HCT116 (cell line): ENCODE measurements at regions not wholly inside any gene's neighbourhood (a gene's known extent, or its start where the extent isn't known, plus 50 kb on each side); places are given as distances from the start of the nearest gene placed in this dataset.

ENCODE experiments used
- ATAC-seq: fragments of 200-7000 bp; cut with Tn5 transposase; 2 replicates; pipeline ENCODE4 v1.9.1; 2020; ENCODE audit warnings: mild to moderate bottlenecking, moderate library complexity
- BruUV-seq: library from RNA; stranded (reverse); fragments of 400-500 nt; replicated peaks from 2 replicates; lab custom pipeline; 2021; lab: Mats Ljungman, UMichigan
- CTCF ChIA-PET: fragments of 300-600 bp; sonication (Branson Sonifier 250); formaldehyde crosslinking; loops from one replicate; lab custom pipeline; 2021; ENCODE audit warnings: antibody characterized with exemption; lab: Charles Lee
- POLR2A ChIA-PET: fragments of 300-600, 350-600 bp; sonication (Branson Sonifier 250); formaldehyde crosslinking; loops from one replicate; lab custom pipeline; 2021; ENCODE audit warnings: antibody characterized with exemption; lab: Charles Lee
- RAD21 ChIA-PET, 2 experiments: fragments of 300-600 bp; sonication (Branson Sonifier 250); formaldehyde crosslinking; loops; one replicate each; lab custom pipeline; 2023; ENCODE audit warnings: low total read pairs in 2 of 2; ENCODE audit not compliant: uncharacterized antibody in 2 of 2, unreplicated experiment in 2 of 2, low non-redundant PET in 1 of 2; lab: Charles Lee
- DNase-seq: peaks from one replicate; pipeline ENCODE4 v3.0.0-alpha.2; 2010; ENCODE audit warnings: low read depth, low spot score
- H2AFZ ChIP-seq: fragments of 200-600 bp; shearing (Covaris generic), sonication (generic); 2 replicates; pipeline ENCODE4 v1.6.1; 2017; ENCODE audit warnings: low read depth, mixed run types, mixed read lengths, antibody characterized with exemption, low read length; ENCODE audit not compliant: poor library complexity, severe bottlenecking
- H3K27ac ChIP-seq: 2 replicates; pipeline ENCODE4 v1.5.1; 2012; ENCODE audit warnings: low read depth, low read length
- H3K27me3 ChIP-seq: fragments of 200-600 bp; sonication (generic); 2 replicates; pipeline ENCODE4 v1.6.1; 2016; ENCODE audit warnings: mixed run types, low read length, mixed read lengths; ENCODE audit not compliant: insufficient read depth
- H3K36me3 ChIP-seq, 2 experiments: fragments of 200-500 bp in 1 of 2; fragments of 200-600 bp in 1 of 2; sonication (Bioruptor generic) in 1 of 2; sonication (generic) in 1 of 2; 2 replicates each; pipeline versions ENCODE4 v1.5.1 to v1.6.1; 2014 to 2016; ENCODE audit warnings: low read length in 2 of 2, inconsistent platforms in 1 of 2, mixed read lengths in 1 of 2, mixed run types in 1 of 2; ENCODE audit not compliant: insufficient read depth in 2 of 2, control insufficient read depth in 1 of 2
- H3K4me1 ChIP-seq, 2 experiments: fragments of 200-600 bp in 1 of 2; sonication (generic) in 1 of 2; 2 replicates each; pipeline versions ENCODE4 v1.5.1 to v1.6.1; 2012 to 2017; ENCODE audit warnings: low read length in 2 of 2, inconsistent platforms in 1 of 2, mild to moderate bottlenecking in 1 of 2, mixed read lengths in 1 of 2, mixed run types in 1 of 2, moderate library complexity in 1 of 2; ENCODE audit not compliant: insufficient read depth in 2 of 2, control insufficient read depth in 1 of 2
- H3K4me2 ChIP-seq: fragments of 200-600 bp; sonication (generic); 2 replicates; pipeline ENCODE4 v1.6.1; 2017; ENCODE audit warnings: mixed run types, low read length, mixed read lengths
- H3K4me3 ChIP-seq, 2 experiments: fragments of 200-600 bp in 1 of 2; sonication (generic) in 1 of 2; replicated peaks in 1 of 2; 2 replicates each; pipeline ENCODE4 v1.5.1; 2011 to 2016; ENCODE audit warnings: low read length in 2 of 2, control low read depth in 1 of 2, low read depth in 1 of 2, mild to moderate bottlenecking in 1 of 2, mixed read lengths in 1 of 2, mixed run types in 1 of 2
- H3K79me2 ChIP-seq: fragments of 200-600 bp; sonication (generic); 2 replicates; pipeline ENCODE4 v1.6.1; 2017; ENCODE audit warnings: mild to moderate bottlenecking, mixed run types, low read length, moderate library complexity, mixed read lengths; ENCODE audit not compliant: insufficient read depth
- H3K9ac ChIP-seq: fragments of 200-600 bp; sonication (generic); 2 replicates; pipeline ENCODE4 v1.6.1; 2016; ENCODE audit warnings: low read length, mixed read lengths
- H3K9me2 ChIP-seq: fragments of 200-600 bp; sonication (generic), shearing (Covaris generic); 2 replicates; pipeline ENCODE4 v1.6.1; 2017; ENCODE audit warnings: mixed run types, mild to moderate bottlenecking, moderate library complexity; ENCODE audit not compliant: insufficient read depth
- H3K9me3 ChIP-seq, 2 experiments: fragments of 200-500 bp in 1 of 2; fragments of 200-600 bp in 1 of 2; sonication (Bioruptor generic) in 1 of 2; sonication (generic) in 1 of 2; 2 replicates each; pipeline ENCODE4 v1.6.1; 2014 to 2017; ENCODE audit warnings: low read length in 2 of 2, mixed read lengths in 2 of 2, inconsistent platforms in 1 of 2, low read depth in 1 of 2, mild to moderate bottlenecking in 1 of 2, mixed run types in 1 of 2, moderate library complexity in 1 of 2; ENCODE audit not compliant: control insufficient read depth in 1 of 2, insufficient read depth in 1 of 2
- H4K20me1 ChIP-seq: fragments of 200-600 bp; sonication (generic), shearing (Covaris generic); 2 replicates; pipeline ENCODE4 v1.6.1; 2017; ENCODE audit warnings: mixed run types, mild to moderate bottlenecking, moderate library complexity; ENCODE audit not compliant: insufficient read depth
- CEBPB ChIP-seq: IDR thresholded peaks from 2 replicates; pipeline ENCODE4 v1.6.1; 2012; ENCODE audit warnings: low read depth
- EGR1 ChIP-seq: IDR thresholded peaks from 2 replicates; pipeline ENCODE4 v1.6.1; 2012; ENCODE audit warnings: low read depth
- ELF1 ChIP-seq: IDR thresholded peaks from 2 replicates; pipeline ENCODE4 v1.6.1; 2012; ENCODE audit warnings: low read depth, borderline replicate concordance
- EZH2 ChIP-seq: fragments of 200-600 bp; sonication (generic); IDR thresholded peaks from 2 replicates; pipeline ENCODE4 v1.6.1; 2017; ENCODE audit warnings: antibody characterized with exemption, mixed run types
- EZH2phosphoT487 ChIP-seq: fragments of 200-600 bp; IDR thresholded peaks from 2 replicates; pipeline ENCODE4 v1.6.1; 2018; ENCODE audit warnings: antibody characterized with exemption, borderline replicate concordance
- FOSL1 ChIP-seq: IDR thresholded peaks from 2 replicates; pipeline ENCODE4 v1.6.1; 2012; ENCODE audit warnings: low read depth
- POLR2AphosphoS5 ChIP-seq: IDR thresholded peaks from 2 replicates; pipeline ENCODE4 v1.6.1; 2011; ENCODE audit warnings: mild to moderate bottlenecking, low read depth, low read length, moderate library complexity
- RAD21 ChIP-seq: IDR thresholded peaks from 2 replicates; pipeline ENCODE4 v1.6.1; 2012; ENCODE audit warnings: low read depth, mild to moderate bottlenecking
- SP1 ChIP-seq: IDR thresholded peaks from 2 replicates; pipeline ENCODE4 v1.6.1; 2012; ENCODE audit warnings: low read depth
- TCF7L2 ChIP-seq: IDR thresholded peaks from 2 replicates; pipeline ENCODE4 v1.7.0; 2011; ENCODE audit warnings: borderline replicate concordance, inconsistent platforms; ENCODE audit not compliant: insufficient read depth, insufficient read length; ENCODE audit errors: extremely low read depth
- ZBTB33 ChIP-seq: IDR thresholded peaks from 2 replicates; pipeline ENCODE4 v1.6.1; 2011; ENCODE audit warnings: mild to moderate bottlenecking, low read length, moderate library complexity; ENCODE audit not compliant: insufficient replicate concordance; ENCODE audit errors: extremely low read depth
- ZFX ChIP-seq: fragments of 450-650 bp; IDR thresholded peaks from 2 replicates; pipeline ENCODE4 v1.6.1; 2017
- ZNF274 ChIP-seq: fragments of 200-500 bp; sonication (Bioruptor generic); IDR thresholded peaks from 2 replicates; pipeline ENCODE4 v1.6.1; 2014; ENCODE audit warnings: mild to moderate bottlenecking, low read depth, low read length, inconsistent platforms
- intact Hi-C: fragments of 100-400 bp; cut with micrococcal nuclease; formaldehyde crosslinking; loops from 2 replicates; pipeline ENCODE4 v1.10.0; 2022
- TF ChIP-seq, protein P1 (sequence below): IDR thresholded peaks from 2 replicates; pipeline ENCODE4 v1.6.1; 2012
- TF ChIP-seq, protein P2 (sequence below): IDR thresholded peaks from 2 replicates; pipeline ENCODE4 v1.6.1; 2012; ENCODE audit warnings: low read depth
- TF ChIP-seq, protein P3 (sequence below), 3 experiments: fragments of 200-600 bp in 1 of 3; sonication (generic) in 1 of 3; IDR thresholded peaks in 2 of 3; conservative IDR thresholded peaks in 1 of 3; 2 replicates each; pipeline ENCODE4 v1.5.1; 2012 to 2017; ENCODE audit warnings: low read depth in 2 of 3, low read length in 2 of 3, antibody characterized with exemption in 1 of 3, borderline replicate concordance in 1 of 3, control low read depth in 1 of 3, mild to moderate bottlenecking in 1 of 3, mixed read lengths in 1 of 3, mixed run types in 1 of 3, moderate library complexity in 1 of 3; ENCODE audit not compliant: insufficient read depth in 1 of 3

GRCh38 chr6:92362404-92362803 is 1057.0 kb downstream of the EPHA7 start:
- peaks cover 3 to 7% of the 10 kb centered on the region in 2 experiments; a peak in 3 of 4 replicates for H3K9me3 ChIP-seq
- CTCF ChIA-PET: no interaction called here
- no peak for DNase-seq
- no peaks in the 10 kb centered on the region for H3K9me2 ChIP-seq
- no peak overlapping the region for H3K4me2 ChIP-seq
- no peaks in the 10 kb centered on the region for H3K36me3 ChIP-seq
- TF ChIP-seq CEBPB: no peak
- TF ChIP-seq SP1: no peak
- no peak for TF ChIP-seq FOSL1
- TF ChIP-seq RAD21: no peak
- TF ChIP-seq ELF1: no peak
- TF ChIP-seq TCF7L2: no peak
- no peak for TF ChIP-seq ZFX
- TF ChIP-seq, protein P1, sequence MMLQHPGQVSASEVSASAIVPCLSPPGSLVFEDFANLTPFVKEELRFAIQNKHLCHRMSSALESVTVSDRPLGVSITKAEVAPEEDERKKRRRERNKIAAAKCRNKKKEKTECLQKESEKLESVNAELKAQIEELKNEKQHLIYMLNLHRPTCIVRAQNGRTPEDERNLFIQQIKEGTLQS: no peak
- TF ChIP-seq, protein P2, sequence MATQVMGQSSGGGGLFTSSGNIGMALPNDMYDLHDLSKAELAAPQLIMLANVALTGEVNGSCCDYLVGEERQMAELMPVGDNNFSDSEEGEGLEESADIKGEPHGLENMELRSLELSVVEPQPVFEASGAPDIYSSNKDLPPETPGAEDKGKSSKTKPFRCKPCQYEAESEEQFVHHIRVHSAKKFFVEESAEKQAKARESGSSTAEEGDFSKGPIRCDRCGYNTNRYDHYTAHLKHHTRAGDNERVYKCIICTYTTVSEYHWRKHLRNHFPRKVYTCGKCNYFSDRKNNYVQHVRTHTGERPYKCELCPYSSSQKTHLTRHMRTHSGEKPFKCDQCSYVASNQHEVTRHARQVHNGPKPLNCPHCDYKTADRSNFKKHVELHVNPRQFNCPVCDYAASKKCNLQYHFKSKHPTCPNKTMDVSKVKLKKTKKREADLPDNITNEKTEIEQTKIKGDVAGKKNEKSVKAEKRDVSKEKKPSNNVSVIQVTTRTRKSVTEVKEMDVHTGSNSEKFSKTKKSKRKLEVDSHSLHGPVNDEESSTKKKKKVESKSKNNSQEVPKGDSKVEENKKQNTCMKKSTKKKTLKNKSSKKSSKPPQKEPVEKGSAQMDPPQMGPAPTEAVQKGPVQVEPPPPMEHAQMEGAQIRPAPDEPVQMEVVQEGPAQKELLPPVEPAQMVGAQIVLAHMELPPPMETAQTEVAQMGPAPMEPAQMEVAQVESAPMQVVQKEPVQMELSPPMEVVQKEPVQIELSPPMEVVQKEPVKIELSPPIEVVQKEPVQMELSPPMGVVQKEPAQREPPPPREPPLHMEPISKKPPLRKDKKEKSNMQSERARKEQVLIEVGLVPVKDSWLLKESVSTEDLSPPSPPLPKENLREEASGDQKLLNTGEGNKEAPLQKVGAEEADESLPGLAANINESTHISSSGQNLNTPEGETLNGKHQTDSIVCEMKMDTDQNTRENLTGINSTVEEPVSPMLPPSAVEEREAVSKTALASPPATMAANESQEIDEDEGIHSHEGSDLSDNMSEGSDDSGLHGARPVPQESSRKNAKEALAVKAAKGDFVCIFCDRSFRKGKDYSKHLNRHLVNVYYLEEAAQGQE: no peak
- no peak for TF ChIP-seq ZBTB33
- TF ChIP-seq, protein P3, sequence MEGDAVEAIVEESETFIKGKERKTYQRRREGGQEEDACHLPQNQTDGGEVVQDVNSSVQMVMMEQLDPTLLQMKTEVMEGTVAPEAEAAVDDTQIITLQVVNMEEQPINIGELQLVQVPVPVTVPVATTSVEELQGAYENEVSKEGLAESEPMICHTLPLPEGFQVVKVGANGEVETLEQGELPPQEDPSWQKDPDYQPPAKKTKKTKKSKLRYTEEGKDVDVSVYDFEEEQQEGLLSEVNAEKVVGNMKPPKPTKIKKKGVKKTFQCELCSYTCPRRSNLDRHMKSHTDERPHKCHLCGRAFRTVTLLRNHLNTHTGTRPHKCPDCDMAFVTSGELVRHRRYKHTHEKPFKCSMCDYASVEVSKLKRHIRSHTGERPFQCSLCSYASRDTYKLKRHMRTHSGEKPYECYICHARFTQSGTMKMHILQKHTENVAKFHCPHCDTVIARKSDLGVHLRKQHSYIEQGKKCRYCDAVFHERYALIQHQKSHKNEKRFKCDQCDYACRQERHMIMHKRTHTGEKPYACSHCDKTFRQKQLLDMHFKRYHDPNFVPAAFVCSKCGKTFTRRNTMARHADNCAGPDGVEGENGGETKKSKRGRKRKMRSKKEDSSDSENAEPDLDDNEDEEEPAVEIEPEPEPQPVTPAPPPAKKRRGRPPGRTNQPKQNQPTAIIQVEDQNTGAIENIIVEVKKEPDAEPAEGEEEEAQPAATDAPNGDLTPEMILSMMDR (IDR thresholded peaks at IDR 0.05 in 2 of 3, conservative IDR thresholded peaks at IDR 0.05 in 1 of 3; ENCODE audit: borderline replicate concordance in 1 of 3, insufficient read depth in 1 of 3, low read depth in 2 of 3, low read length in 2 of 3): no peak
- TF ChIP-seq POLR2AphosphoS5: no peak
- no peak for TF ChIP-seq EGR1
- no peak for TF ChIP-seq EZH2
- no peak for TF ChIP-seq ZNF274
- TF ChIP-seq EZH2phosphoT487: no peak
- TF ChIP-seq, all 23 proteins: peak for 0
- H3K4me3 ChIP-seq: no peak overlapping the region
- intact Hi-C loops: no loop called here
- H3K27ac ChIP-seq: no peak overlapping the region
- no peaks in the 10 kb centered on the region for H3K79me2 ChIP-seq
- no peaks in the 10 kb centered on the region for H4K20me1 ChIP-seq
- no peaks in the 10 kb centered on the region for H3K4me1 ChIP-seq
- H2AFZ ChIP-seq: no peak overlapping the region
- no peak overlapping the region for H3K9ac ChIP-seq
- BruUV-seq: no TSS peak
- ChIA-PET POLR2A (no interaction called here), RAD21 (no interaction called here)
- H3K27me3 ChIP-seq: no peaks in the 10 kb centered on the region
- no peak for ATAC-seq
